HG02623 (cell line): ENCODE measurements at regions not wholly inside any gene's neighbourhood (a gene's known extent, or its start where the extent isn't known, plus 50 kb on each side); places are given as distances from the start of the nearest gene placed in this dataset.

Experiments
- ATAC-seq: cut with Tn5 transposase; IDR thresholded peaks from one replicate; pipeline ENCODE4 v1.9.1; 2021; ENCODE audit warnings: moderate library complexity; ENCODE audit not compliant: unreplicated experiment

- ATAC-seq = no peak
Measured at GRCh38 chr5:62001640-62002039, 304.4 kb upstream of the KIF2A start.

GRCh38 chr5:62002436-62002835, 303.6 kb upstream of the KIF2A start:
- ATAC-seq = no peak

GRCh38 chr5:62005551-62005950, 300.5 kb upstream of the KIF2A start:
- ATAC-seq = no peak

GRCh38 chr5:62007457-62007856, 298.5 kb upstream of the KIF2A start:
- no peak for ATAC-seq

GRCh38 chr5:62011089-62011664, 294.8 kb upstream of the KIF2A start:
- no peak for ATAC-seq

GRCh38 chr5:62017092-62017491, 288.9 kb upstream of the KIF2A start:
- no peak for ATAC-seq

- ATAC-seq = no peak
Measured at GRCh38 chr5:62029303-62029702, 276.7 kb upstream of the KIF2A start.

- ATAC-seq = no peak
Measured at GRCh38 chr5:62030326-62030725, 275.7 kb upstream of the KIF2A start.

- ATAC-seq = no peak
Measured at GRCh38 chr5:62038024-62038423, 268.0 kb upstream of the KIF2A start.

- no peak for ATAC-seq
Measured at GRCh38 chr5:62041156-62041756, 264.8 kb upstream of the KIF2A start.

GRCh38 chr5:62042007-62042406, 264.0 kb upstream of the KIF2A start:
- ATAC-seq = no peak

- no peak for ATAC-seq
Measured at GRCh38 chr5:62043289-62044280, 262.4 kb upstream of the KIF2A start.

GRCh38 chr5:62044989-62045388, 261.0 kb upstream of the KIF2A start:
- no peak for ATAC-seq

- ATAC-seq = no peak
Measured at GRCh38 chr5:62046191-62046590, 259.8 kb upstream of the KIF2A start.

- ATAC-seq = no peak
Measured at GRCh38 chr5:62051747-62052146, 254.3 kb upstream of the KIF2A start.

- no peak for ATAC-seq
Measured at GRCh38 chr5:62059960-62060359, 246.0 kb upstream of the KIF2A start.

GRCh38 chr5:62065050-62065449, 241.0 kb upstream of the KIF2A start:
- no peak for ATAC-seq

- no peak for ATAC-seq
Measured at GRCh38 chr5:62066761-62067277, 239.2 kb upstream of the KIF2A start.

GRCh38 chr5:62068554-62068953, 237.5 kb upstream of the KIF2A start:
- no peak for ATAC-seq

- no peak for ATAC-seq
Measured at GRCh38 chr5:62077387-62077786, 228.6 kb upstream of the KIF2A start.

GRCh38 chr5:62077823-62078550, 228.0 kb upstream of the KIF2A start:
- ATAC-seq = no peak
